Peyer's patch (tissue), 4 donors: ENCODE measurements at regions not wholly inside any gene's neighbourhood (a gene's known extent, or its start where the extent isn't known, plus 50 kb on each side); places are given as distances from the start of the nearest gene placed in this dataset.

ENCODE experiments used
- POLR2A ChIP-seq, 2 donors: fragments of 450-650 bp; IDR thresholded peaks; one replicate each; pipeline ENCODE4 v1.5.1; 2017; ENCODE audit warnings: antibody characterized with exemption in 2 of 2, mild to moderate bottlenecking in 2 of 2, moderate library complexity in 2 of 2
- TF ChIP-seq, protein P1 (sequence below), 6 experiments: fragments of 450-650 bp in 4 of 6; fragments of 200-600 bp in 2 of 6; sonication (generic) in 1 of 6; IDR thresholded peaks; one replicate each; pipeline ENCODE4 v1.5.1; 2017 to 2019; ENCODE audit warnings: antibody characterized with exemption in 6 of 6, mild to moderate bottlenecking in 3 of 6, moderate library complexity in 1 of 6

DNA sequence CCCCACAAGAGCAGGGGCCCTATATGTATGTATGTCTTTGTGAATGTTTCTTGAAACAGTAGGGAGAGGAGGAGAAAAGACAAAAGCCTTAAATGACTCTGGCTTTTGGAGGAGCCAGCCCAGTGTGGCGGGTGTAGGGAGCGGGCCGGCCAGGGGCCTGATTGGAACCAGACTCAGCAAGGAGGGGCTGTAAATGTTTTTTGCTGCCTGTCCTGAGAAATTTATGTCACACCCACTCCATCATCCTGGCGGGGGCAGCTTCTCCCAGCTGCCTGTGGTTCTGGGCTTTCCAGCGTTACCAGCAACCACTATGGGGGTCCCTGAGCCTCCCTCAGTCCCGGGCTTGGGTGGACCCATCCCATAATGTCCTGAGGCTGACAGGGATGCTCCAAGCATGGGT, 130.8 kb downstream of the PJA1 start:
- no peak for TF ChIP-seq POLR2A (IDR thresholded peaks at IDR 0.05)
- TF ChIP-seq, protein P1, sequence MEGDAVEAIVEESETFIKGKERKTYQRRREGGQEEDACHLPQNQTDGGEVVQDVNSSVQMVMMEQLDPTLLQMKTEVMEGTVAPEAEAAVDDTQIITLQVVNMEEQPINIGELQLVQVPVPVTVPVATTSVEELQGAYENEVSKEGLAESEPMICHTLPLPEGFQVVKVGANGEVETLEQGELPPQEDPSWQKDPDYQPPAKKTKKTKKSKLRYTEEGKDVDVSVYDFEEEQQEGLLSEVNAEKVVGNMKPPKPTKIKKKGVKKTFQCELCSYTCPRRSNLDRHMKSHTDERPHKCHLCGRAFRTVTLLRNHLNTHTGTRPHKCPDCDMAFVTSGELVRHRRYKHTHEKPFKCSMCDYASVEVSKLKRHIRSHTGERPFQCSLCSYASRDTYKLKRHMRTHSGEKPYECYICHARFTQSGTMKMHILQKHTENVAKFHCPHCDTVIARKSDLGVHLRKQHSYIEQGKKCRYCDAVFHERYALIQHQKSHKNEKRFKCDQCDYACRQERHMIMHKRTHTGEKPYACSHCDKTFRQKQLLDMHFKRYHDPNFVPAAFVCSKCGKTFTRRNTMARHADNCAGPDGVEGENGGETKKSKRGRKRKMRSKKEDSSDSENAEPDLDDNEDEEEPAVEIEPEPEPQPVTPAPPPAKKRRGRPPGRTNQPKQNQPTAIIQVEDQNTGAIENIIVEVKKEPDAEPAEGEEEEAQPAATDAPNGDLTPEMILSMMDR (IDR thresholded peaks at IDR 0.05), result no peak
